ENCODE measurements at regions not wholly inside any gene's neighbourhood (a gene's known extent, or its start where the extent isn't known, plus 50 kb on each side); places are given as distances from the start of the nearest gene placed in this dataset.

GRCh38 chr14:55805250-55805649, 225.2 kb downstream of the KTN1 start:
- no peak for TF ChIP-seq CTCF (IDR thresholded peaks at IDR 0.05)
- no peak for TF ChIP-seq POLR2A (IDR thresholded peaks at IDR 0.05)

Data from uterus (tissue), 2 donors.